Hypothalamus (tissue), 51 donors: ENCODE measurements at regions not wholly inside any gene's neighbourhood (a gene's known extent, or its start where the extent isn't known, plus 50 kb on each side); places are given as distances from the start of the nearest gene placed in this dataset.

Experiments
- DNase-seq, 51 donors: peaks; one replicate each; lab custom pipeline; 2025; lab: John Stamatoyannopoulos, UW

DNA sequence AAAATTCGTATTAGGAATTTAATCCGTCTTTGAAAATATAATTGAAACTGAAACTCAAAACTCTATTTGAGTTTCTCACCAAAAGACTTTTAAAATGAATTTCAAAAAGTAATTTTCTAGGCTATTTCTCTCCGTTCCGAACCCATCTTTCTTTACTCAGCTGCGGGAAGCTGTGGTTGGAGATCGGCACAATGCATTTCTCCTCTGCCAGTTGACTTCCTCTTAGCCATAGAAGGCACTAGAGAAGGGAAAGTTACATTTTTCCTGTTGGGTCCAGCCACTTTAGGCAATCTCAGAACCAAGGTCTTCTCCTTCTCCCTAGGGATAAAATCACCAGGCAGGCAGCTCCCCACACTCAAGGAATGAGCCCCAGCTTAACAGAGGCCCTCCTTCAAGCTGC is 133.6 kb upstream of the COL1A2 start:
- no peak for DNase-seq

DNA sequence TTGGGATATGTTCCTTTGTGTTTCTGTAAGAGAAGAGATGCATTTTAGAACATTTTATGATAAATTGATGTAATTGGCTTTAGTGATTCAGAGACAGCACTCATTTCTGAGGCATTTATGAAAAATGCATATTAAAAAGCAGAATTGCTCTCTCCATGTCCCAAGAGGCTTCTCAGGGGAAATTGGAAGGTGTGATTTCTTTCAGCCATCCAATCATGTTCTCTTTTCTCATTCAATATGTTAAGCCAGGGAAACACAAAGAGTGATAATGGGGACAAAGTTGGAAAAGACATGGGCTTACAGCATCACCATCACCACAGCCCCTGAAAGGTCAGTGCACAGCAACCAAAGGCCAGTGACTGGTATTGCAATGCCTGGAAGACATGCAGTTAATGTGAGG is 129.9 kb upstream of the COL1A2 start:
- no peak for DNase-seq

DNA sequence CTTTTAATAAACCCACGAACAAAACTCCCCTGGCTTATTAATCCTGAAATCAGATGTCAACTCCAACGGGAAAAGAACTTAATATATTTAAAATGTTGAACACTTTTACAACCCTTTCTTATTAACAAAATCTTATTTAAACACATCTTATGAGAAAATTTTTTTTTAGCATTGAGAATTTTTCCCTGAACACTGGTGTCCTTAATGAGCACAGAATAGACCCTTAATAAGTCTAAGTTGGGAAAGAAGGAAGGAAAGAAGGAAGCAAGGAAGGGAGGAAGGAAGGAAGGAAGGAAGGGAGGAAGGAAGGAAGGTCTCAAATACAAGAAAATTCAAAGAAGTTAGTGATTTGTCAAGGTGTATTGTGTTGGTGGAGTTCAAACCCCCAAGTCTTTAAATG is 129.2 kb upstream of the COL1A2 start:
- no peak for DNase-seq

GRCh38 chr7:94266238-94266644 is 128.5 kb upstream of the COL1A2 start:
- DNase-seq: no peak

GRCh38 chr7:94270772-94271171 is 123.9 kb upstream of the COL1A2 start:
- no peak for DNase-seq

- DNase-seq: no peak
Measured at GRCh38 chr7:94272821-94273583, 121.7 kb upstream of the COL1A2 start.

DNA sequence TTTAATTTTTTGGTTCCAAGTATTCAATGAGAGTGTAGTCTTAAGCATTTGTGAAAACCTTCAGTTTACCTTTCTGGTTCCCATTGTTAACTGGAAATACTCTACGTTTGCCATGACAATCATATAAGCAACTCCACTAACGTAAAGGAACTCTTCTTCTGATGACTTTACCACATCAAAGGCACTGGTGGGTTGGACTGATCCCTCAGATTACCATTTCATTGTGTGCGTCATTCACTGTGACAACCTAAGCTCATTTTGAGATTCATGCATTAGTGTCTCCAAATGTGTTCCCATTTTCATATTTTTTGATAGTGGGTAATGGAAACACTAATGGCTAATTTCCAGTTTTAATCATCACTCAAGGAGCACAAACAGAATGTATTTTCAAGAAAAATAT is 119.9 kb upstream of the COL1A2 start:
- DNase-seq: no peak

DNA sequence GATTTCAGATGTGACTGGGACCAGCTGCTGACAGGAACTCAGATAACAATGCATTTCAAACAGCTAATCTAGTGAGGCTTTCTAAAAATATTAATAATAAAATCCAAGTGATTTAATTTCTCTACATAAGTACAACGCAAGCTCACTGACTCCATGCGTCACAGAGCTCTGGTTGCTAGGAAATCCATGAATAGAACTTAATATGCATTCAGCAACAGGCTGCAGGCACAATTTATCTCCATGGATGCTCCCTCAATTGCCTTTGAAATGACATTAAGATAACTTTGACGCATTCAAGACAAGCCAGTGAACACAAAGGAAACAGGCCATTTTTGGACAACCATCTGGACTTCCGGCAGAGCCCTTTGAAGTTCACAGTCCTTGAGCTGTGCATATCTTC is 118.7 kb upstream of the COL1A2 start:
- DNase-seq: peak in 2 of 51 donors; percentile 6 to 45

DNA sequence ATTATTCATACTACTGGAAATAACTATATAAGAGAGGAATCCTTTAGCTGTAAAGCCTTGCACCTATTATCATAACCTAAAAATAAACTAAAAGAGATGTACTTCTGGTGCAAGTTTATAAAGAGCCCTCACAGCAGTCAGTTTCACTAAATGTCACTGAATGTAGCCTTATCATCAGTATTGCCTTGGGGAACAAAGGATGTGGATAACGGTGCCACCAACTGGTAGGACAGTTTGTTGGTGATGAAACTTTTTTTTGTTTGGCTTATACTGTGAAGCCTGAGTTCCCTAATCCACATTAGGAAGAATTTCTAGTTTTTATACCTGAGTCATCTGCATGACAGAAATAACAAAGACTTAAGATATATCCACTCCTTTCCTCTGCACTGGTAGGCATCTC is 117.9 kb upstream of the COL1A2 start:
- DNase-seq: peak in 2 of 51 donors; percentile 1 to 2

- DNase-seq: no peak
Measured at GRCh38 chr7:94277236-94277635, 117.5 kb upstream of the COL1A2 start.

- no peak for DNase-seq
Measured at GRCh38 chr7:94280851-94281250, 113.8 kb upstream of the COL1A2 start.

DNA sequence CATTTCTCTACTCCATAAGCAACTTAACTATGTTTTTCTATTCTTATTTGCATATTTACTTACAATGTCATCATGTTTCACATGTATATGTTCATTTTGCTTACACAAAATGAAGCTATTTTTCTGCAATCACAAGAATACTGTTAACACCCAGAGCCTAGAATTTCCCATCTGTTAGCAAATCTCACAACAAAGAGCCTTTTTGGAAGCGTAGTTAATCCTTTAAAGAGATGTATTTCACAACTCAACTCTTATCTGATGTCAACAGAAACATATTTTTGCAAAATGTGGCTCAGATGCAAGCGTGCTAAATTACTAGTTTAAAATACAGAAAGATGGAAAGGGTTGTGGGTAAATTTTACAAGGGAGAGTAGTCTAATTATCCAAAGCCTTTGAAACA is 110.6 kb upstream of the COL1A2 start:
- DNase-seq: no peak

GRCh38 chr7:94286111-94286510 is 108.6 kb upstream of the COL1A2 start:
- DNase-seq: no peak

- no peak for DNase-seq
Measured at GRCh38 chr7:94288096-94288495, 106.6 kb upstream of the COL1A2 start.

- DNase-seq: peak in 29 of 51 donors; percentile 1 to 63 (median 23)
Measured at GRCh38 chr7:94289071-94289470, 105.6 kb upstream of the COL1A2 start.

DNA sequence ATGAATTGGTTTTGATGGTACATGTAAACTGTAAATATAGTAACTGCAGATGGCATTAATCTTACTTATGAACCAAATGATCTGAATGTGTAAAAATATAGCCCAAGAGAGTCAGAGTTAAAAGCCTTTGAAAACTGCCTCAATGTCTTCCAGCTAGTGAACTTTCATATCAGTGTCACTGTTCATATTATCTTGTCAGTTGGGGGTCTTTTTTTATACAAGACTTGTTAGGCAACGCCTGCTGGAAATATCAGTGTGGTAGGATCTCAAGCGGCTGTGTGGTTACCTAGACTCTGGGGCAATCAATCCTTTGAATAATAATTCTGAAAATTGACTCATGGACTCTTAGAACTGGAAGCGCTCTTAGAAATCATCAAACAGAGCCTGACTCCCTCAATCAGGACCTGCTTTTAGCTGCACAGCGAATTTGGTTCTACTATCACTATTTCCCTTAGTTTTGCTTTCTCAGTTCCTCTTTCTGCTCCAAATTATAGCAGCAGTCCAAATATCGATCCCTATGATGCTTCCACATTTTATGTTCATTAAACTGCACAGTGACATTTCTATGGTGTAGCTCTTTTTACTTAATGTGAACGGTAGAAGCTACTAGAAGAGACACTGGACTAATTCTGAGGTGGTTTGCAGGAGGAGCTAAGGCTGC is 100.1 kb upstream of the COL1A2 start:
- DNase-seq: no peak

DNA sequence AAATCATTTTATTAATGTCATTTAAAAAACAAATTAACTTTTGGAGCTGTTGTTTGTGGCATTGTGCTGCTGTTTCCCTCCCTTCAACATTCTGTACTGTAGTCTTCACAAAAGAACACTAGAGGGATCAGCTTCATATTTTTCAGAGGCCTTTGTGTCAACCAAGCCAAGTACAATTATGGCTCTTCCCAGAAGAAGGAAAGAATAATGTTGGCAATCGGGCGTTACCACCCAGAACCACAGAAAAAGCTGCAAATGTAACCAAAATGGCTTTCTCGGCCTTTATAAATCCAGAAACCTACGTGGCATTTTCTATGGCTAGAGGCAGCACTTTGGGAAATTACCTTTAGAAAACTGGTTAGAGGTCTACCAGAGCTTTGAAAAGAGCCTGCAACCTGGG is 98.8 kb upstream of the COL1A2 start:
- no peak for DNase-seq

GRCh38 chr7:94296881-94297280 is 97.8 kb upstream of the COL1A2 start:
- DNase-seq: no peak

DNA sequence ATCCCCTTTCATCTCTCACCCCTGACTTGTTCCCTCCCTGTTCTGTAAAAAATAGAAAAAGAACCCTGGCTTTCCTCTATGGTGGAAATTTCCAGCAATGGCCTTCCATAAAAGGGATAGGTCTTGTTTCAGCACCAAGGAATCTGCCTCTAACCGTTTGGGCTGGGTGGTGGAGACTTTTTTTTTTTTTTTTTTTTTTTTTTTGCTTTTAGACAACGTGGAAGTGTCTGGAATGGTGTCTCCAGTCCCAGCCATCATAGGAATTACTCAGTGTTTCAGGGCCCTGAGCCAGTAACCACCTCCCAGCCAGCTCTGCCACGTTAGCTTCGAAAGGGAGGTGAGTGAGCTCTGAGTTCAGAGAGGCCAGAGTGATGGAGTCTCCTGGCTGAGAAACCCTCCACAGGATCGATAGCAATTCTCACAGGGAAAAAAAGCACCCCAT is 97.3 kb upstream of the COL1A2 start:
- no peak for DNase-seq

- DNase-seq: no peak
Measured at GRCh38 chr7:94298943-94299342, 95.8 kb upstream of the COL1A2 start.

DNA sequence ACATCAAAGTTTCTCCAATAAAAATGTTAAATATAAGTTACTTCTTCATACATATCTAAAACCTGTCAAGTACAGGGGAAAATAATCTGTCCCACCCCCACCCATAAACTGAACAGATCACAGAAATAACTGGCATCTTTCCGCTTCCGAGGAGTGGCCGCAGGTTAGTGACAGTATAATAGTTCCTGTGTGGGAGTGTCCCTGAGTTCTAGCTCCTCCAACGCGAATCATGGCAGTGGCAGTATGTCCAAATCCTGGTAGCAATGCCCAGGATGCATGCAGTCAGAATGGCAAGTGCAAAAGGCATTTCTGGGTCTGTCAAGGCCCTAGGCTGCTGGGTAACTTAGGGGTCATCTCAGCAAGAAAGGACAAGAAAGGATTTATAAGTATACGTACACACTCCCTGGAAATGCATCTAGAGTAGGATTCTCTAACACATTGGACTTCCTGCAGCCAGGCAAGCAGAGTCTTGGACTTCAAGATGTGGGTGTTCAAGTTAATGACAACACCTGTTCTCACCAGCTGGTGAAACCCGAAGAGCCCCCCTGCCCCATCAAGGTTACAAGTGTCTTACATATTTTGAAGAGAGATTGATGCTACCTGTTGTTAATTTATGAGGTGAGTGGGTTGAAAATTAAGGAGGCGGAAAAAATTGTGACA is 94.4 kb upstream of the COL1A2 start:
- no peak for DNase-seq
